ENCODE measurements at regions not wholly inside any gene's neighbourhood (a gene's known extent, or its start where the extent isn't known, plus 50 kb on each side); places are given as distances from the start of the nearest gene placed in this dataset.

DNA sequence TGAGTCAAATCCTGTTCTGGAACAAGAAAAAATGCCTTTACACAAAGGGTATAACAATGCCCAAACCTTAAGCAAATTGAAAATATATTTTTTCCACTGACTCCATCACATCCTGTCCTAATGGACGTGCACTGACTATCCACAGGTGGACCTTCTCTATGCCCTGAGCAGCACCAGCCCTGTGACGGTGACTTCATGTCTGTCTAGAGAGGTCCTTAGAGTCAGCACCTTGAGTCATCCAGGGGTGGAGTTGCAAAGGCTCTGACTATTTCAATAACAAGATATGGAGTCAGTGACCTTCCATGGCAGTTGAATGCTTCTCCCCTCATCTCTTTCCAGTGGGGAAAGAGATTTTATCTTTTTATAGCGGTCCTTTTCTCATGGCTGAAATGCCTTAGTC, 78.0 kb downstream of the YIPF5 start:
- Mint-ChIP-seq H3K4me1 (peaks cover 19% of the 10 kb centered on the region), H3K27me3 (peaks cover under 1% of the 10 kb centered on the region), H3K4me3 (no peak overlapping the region), H3K36me3 (no peaks in the 10 kb centered on the region), H3K9me3 (peaks cover 4% of the 10 kb centered on the region), H3K27ac (no peak overlapping the region)
- ATAC-seq (ENCODE audit: low read depth) = no peak
- no peak for DNase-seq (ENCODE audit: low spot score in 2 of 2)

DNA sequence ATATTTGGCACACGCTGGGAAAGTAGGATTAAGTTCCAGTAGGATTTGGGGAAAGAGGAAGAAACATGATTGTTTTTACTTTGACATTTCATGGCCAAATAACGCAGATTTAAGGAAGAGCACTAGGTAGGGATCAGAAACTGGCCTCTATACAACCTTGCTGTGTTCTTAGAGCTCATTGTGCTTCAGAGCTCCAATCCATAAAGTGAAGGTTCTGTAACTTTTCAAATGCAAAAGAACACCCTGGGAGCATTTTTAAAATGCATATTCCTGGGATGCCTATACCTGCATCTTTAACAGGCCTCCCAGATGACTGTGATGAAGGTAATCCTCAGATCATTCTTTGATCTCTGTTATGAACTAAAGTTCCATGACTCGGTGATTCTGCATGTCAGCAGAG, 77.1 kb downstream of the YIPF5 start:
- Mint-ChIP-seq H3K27me3 (peaks cover 4% of the 10 kb centered on the region), H3K4me1 (peaks cover 19% of the 10 kb centered on the region), H3K4me3 (no peak overlapping the region), H3K27ac (no peak overlapping the region), H3K36me3 (no peaks in the 10 kb centered on the region), H3K9me3 (peaks cover 7% of the 10 kb centered on the region)
- no peak for DNase-seq (ENCODE audit: low spot score in 2 of 2)
- ATAC-seq (ENCODE audit: low read depth) = no peak

DNA sequence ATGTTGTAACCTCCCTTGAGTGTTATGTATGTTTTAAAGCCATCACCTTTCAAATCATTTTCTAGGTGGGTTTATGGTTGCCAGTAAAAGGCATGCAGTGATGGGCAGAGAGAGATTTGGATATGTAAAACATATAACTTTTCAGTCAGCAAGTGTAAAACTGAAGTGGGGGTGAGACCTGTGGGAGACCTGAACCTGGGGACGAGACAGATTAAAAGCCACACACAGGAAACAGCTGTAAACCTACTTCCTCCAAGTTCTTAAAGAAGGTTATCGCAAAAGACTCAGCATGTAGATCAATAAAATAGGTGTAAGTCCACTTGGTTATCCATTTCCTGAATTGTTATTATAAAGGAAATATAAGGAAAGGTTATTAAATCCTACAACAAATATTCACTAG, 76.6 kb downstream of the YIPF5 start:
- H3K27ac Mint-ChIP-seq = no peak overlapping the region
- peaks cover 7% of the 10 kb centered on the region for H3K9me3 Mint-ChIP-seq
- no peaks in the 10 kb centered on the region for H3K36me3 Mint-ChIP-seq
- peaks cover 4% of the 10 kb centered on the region for H3K27me3 Mint-ChIP-seq
- peaks cover 17% of the 10 kb centered on the region for H3K4me1 Mint-ChIP-seq
- peak; percentile 35 for ATAC-seq (ENCODE audit: low read depth)
- no peak for DNase-seq (ENCODE audit: low spot score in 2 of 2)
- H3K4me3 Mint-ChIP-seq = no peak overlapping the region

DNA sequence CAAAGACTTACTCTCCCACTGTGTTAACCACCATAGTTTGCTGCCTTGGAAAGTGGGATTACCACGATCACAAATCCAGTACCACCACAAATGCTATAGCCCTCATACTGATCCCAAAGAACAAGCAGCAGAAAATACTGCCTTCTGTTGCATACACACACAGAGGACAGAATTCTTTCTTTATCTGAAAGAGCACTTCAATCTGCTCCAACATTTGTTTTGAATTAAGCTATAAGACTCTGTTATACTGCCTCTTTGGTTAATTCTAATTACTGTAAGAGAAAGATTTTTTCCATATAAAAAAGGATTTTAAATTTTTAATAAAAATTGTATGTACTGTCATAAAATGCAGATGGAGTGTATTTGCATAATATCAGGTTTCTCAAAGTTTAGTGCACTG, 69.8 kb downstream of the YIPF5 start:
- H3K27ac Mint-ChIP-seq = no peak overlapping the region
- DNase-seq (ENCODE audit: low spot score in 2 of 2) (no peak), ATAC-seq (ENCODE audit: low read depth) (no peak)
- H3K4me1 Mint-ChIP-seq = no peaks in the 10 kb centered on the region
- H3K36me3 Mint-ChIP-seq = no peaks in the 10 kb centered on the region
- H3K4me3 Mint-ChIP-seq = no peak overlapping the region
- peaks cover 5% of the 10 kb centered on the region for H3K9me3 Mint-ChIP-seq
- H3K27me3 Mint-ChIP-seq = peaks cover 4% of the 10 kb centered on the region

DNA sequence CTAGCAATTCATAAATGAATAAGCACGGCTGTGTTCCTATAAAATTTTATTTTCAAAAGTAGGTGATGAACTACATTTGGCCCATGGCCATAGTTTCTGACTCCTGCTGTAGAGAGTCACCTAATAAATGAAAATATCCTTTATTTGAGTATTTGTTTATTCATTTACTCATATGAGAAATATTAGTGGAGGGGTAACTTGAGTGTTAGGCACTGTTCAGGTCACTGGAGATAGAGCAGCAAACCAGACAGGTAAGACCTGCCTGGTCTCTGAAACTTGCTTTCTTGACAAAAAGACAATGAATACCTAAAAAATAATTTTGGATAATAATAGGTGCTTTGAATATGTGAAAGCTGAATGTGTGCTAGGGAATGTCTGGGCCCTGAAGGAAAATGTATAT, 68.8 kb downstream of the YIPF5 start:
- Mint-ChIP-seq H3K9me3 (peaks cover 3% of the 10 kb centered on the region), H3K4me3 (no peak overlapping the region), H3K27ac (no peak overlapping the region), H3K27me3 (peaks cover 4% of the 10 kb centered on the region), H3K36me3 (no peaks in the 10 kb centered on the region), H3K4me1 (no peaks in the 10 kb centered on the region)
- ATAC-seq (ENCODE audit: low read depth) (no peak), DNase-seq (ENCODE audit: low spot score in 2 of 2) (no peak)

DNA sequence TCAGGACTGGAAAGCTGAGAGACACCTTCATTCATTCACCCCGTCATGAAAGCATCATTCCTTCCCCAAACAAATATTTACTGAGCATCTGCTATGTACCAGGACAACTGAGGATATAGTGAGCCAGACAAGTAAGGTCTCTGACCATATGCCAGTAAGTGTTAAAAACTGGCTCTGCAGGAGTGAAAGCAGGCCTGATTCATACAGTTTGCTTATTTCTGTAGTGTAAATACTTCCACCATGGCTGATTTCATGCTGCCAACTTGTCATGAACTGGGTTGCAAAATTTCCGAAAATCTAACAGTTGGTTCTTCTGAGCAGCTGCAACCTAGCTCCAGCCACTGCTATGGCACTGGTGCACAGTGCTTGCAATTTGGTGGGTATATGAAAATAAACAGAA, 68.1 kb downstream of the YIPF5 start:
- no peaks in the 10 kb centered on the region for H3K36me3 Mint-ChIP-seq
- no peak overlapping the region for H3K4me3 Mint-ChIP-seq
- no peak overlapping the region for H3K27ac Mint-ChIP-seq
- H3K9me3 Mint-ChIP-seq = peaks cover 3% of the 10 kb centered on the region
- ATAC-seq (ENCODE audit: low read depth) (no peak), DNase-seq (ENCODE audit: low spot score in 2 of 2) (no peak)
- H3K4me1 Mint-ChIP-seq = no peaks in the 10 kb centered on the region
- peaks cover 4% of the 10 kb centered on the region for H3K27me3 Mint-ChIP-seq

DNA sequence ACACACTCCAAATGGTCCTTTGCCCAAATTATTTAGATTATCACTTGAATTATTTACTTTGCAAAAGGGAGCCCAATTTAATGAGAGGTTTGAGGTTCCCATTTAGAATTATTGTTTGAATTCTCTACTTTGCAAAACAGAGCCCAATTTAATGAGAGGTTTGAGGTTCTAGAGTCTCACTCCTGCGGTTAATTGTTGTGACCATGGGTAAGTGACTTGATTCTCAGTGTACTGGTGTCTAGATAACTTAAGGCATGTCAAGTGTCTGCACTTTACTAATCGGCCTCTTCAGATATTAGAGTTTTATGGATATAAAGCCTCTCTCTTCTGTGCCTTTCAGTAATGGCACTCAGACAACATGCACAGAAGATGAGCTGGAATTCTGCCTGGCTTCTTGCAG, 67.5 kb downstream of the YIPF5 start:
- H3K4me1 Mint-ChIP-seq = no peaks in the 10 kb centered on the region
- H3K27ac Mint-ChIP-seq = no peak overlapping the region
- ATAC-seq (ENCODE audit: low read depth) (no peak), DNase-seq (ENCODE audit: low spot score in 2 of 2) (no peak)
- no peaks in the 10 kb centered on the region for H3K9me3 Mint-ChIP-seq
- H3K4me3 Mint-ChIP-seq = no peak overlapping the region
- H3K27me3 Mint-ChIP-seq = peaks cover 3% of the 10 kb centered on the region
- H3K36me3 Mint-ChIP-seq = no peaks in the 10 kb centered on the region

DNA sequence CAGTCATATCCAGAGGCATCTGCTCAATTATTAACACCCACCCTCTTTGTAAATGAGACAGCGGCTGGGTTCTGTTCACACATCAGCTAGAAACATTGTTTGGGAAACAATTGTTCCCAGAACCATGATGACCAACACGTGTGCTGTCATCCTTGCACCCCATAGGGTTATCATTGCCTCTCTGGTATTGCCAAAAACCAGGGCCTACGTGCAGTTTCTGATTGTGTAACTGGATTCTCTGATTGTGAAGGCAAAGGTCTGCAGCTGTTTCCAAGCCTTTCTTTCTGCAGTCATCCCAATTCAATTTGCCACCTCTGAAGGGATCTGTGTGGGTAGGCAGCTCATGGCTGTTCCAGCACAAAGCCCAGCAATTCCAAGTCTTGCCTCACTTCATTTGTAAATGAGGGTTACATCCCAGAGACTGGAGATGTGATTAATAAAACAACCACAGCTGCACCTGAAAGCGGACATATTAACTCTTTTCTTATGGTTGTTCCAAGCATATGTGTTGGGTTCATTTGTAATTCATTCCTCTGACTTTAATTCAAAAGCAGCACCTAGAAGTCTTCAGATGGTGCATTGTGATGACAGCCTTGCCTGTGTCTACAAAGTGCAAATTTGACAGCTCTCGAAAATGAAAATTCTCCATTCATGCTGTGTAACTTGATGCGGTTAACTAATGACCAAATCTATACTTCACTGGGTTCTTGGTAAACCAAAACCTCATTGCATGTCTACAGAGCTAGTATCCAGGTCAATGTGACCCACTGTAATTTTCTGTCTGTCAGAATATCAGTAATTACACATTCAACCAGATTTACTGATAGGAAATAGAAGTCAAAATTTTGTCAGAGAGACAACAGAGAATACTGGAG, 66.6 kb downstream of the YIPF5 start:
- peaks cover 2% of the 10 kb centered on the region for H3K27me3 Mint-ChIP-seq
- H3K27ac Mint-ChIP-seq = no peak overlapping the region
- DNase-seq (ENCODE audit: low spot score in 2 of 2) (no peak), ATAC-seq (ENCODE audit: low read depth) (no peak)
- no peaks in the 10 kb centered on the region for H3K4me1 Mint-ChIP-seq
- no peaks in the 10 kb centered on the region for H3K9me3 Mint-ChIP-seq
- H3K4me3 Mint-ChIP-seq = no peak overlapping the region
- no peaks in the 10 kb centered on the region for H3K36me3 Mint-ChIP-seq

DNA sequence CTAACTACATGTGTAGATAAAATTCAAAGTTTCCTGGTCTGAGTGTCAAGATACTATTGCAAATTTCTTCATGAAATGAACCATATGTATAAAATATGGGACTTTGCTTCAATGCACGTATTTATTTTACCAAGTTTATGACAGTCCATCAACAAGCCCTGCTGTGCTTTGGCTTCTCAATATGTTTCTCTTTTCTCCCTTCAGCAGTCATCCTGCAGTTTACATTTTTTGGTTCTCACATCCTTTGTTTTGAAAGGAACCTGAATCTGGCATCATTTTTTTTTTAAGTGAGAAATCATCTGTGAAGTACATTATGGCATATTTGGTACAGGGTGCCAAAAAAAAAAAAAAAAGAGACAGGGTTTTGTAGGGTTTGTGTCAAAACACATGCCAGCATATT, 65.1 kb downstream of the YIPF5 start:
- ATAC-seq (ENCODE audit: low read depth) (no peak), DNase-seq (ENCODE audit: low spot score in 2 of 2) (no peak)
- Mint-ChIP-seq H3K4me1 (no peaks in the 10 kb centered on the region), H3K27me3 (peaks cover 2% of the 10 kb centered on the region), H3K36me3 (no peaks in the 10 kb centered on the region), H3K4me3 (no peak overlapping the region), H3K27ac (no peak overlapping the region), H3K9me3 (no peaks in the 10 kb centered on the region)

DNA sequence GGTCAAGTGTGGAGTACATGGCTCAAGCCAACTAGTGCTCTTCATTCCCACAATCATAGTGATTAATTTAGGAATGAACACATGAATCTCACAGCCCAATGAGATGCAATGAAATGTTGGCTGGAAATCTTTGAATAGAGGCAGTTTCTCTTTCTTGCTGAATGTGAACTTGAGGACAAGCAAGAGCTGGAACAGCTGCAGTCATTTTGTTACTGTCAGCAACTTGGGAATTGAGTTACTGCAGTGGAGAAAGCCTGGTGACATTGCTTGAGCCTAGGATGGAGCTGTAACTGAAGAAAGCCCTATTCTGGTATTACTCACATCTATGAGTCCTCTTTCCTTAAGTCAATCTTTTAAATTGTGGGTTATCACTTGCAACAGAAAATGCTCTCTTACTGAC, 62.3 kb downstream of the YIPF5 start:
- Mint-ChIP-seq H3K4me3 (no peak overlapping the region), H3K4me1 (no peaks in the 10 kb centered on the region), H3K9me3 (no peaks in the 10 kb centered on the region), H3K27ac (no peak overlapping the region), H3K36me3 (no peaks in the 10 kb centered on the region), H3K27me3 (peaks cover 2% of the 10 kb centered on the region)
- no peak for ATAC-seq (ENCODE audit: low read depth)
- no peak for DNase-seq (ENCODE audit: low spot score in 2 of 2)
